Ascending aorta (tissue), 2 donors: ENCODE measurements at regions not wholly inside any gene's neighbourhood (a gene's known extent, or its start where the extent isn't known, plus 50 kb on each side); places are given as distances from the start of the nearest gene placed in this dataset.

Experiments used
- DNase-seq, 2 donors: peaks; one replicate each; pipeline ENCODE4 v3.0.0-alpha.2; 2019; ENCODE audit warnings: low spot score in 2 of 2
- H3K27ac ChIP-seq, 2 donors: fragments of 200-600 bp; sonication (generic); one replicate each; pipeline ENCODE4 v1.5.1; 2016 to 2017; ENCODE audit warnings: mild to moderate bottlenecking in 1 of 2
- H3K27me3 ChIP-seq: fragments of 200-600 bp; sonication (generic); one replicate; pipeline ENCODE4 v1.5.1; 2017
- H3K36me3 ChIP-seq, 2 donors: fragments of 200-600 bp; sonication (generic); one replicate each; pipeline ENCODE4 v1.5.1; 2016
- H3K4me1 ChIP-seq, 2 donors: fragments of 200-600 bp; sonication (generic); one replicate each; pipeline ENCODE4 v1.5.1; 2016 to 2017; ENCODE audit warnings: mild to moderate bottlenecking in 1 of 2
- H3K4me3 ChIP-seq, 2 donors: fragments of 200-600 bp; sonication (generic); one replicate each; pipeline ENCODE4 v1.5.1; 2016 to 2017; ENCODE audit warnings: mild to moderate bottlenecking in 1 of 2
- H3K9me3 ChIP-seq, 2 donors: fragments of 200-600 bp; sonication (generic); one replicate each; pipeline ENCODE4 v1.5.1; 2016
- CTCF ChIP-seq, 3 experiments: fragments of 200-600 bp in 2 of 3; fragments of 450-650 bp in 1 of 3; sonication (generic) in 2 of 3; IDR thresholded peaks; one replicate each; pipeline ENCODE4 v1.5.1; 2016 to 2019; ENCODE audit warnings: antibody characterized with exemption in 3 of 3, mild to moderate bottlenecking in 1 of 3, moderate library complexity in 1 of 3
- intact Hi-C: fragments of 100-400 bp; cut with DNase I; formaldehyde crosslinking; loops from one replicate; pipeline ENCODE4 v1.15.1; 2023

GRCh38 chr15:70308735-70309434 lies 211.2 kb upstream of the TLE3 start:
- no peaks in the 10 kb centered on the region for H3K4me1 ChIP-seq
- H3K4me3 ChIP-seq = no peak overlapping the region
- no peak for DNase-seq

GRCh38 chr15:70308011-70308734 lies 210.5 kb upstream of the TLE3 start:
- no peak overlapping the region for H3K4me3 ChIP-seq
- H3K36me3 ChIP-seq = no peaks in the 10 kb centered on the region
- DNase-seq = no peak
- intact Hi-C loops = no loop called here
- H3K4me1 ChIP-seq = no peaks in the 10 kb centered on the region
- no peak overlapping the region for H3K27ac ChIP-seq
- H3K9me3 ChIP-seq = no peaks in the 10 kb centered on the region
- H3K27me3 ChIP-seq = no peaks in the 10 kb centered on the region
- TF ChIP-seq CTCF (IDR thresholded peaks at IDR 0.05) = no peak

More at GRCh38 chr15:70308735-70309434, 211.2 kb upstream of the TLE3 start:
- no peaks in the 10 kb centered on the region for H3K9me3 ChIP-seq
- H3K27me3 ChIP-seq = no peaks in the 10 kb centered on the region
- no peak overlapping the region for H3K27ac ChIP-seq
- intact Hi-C loops = no loop called here
- no peaks in the 10 kb centered on the region for H3K36me3 ChIP-seq
- TF ChIP-seq CTCF (IDR thresholded peaks at IDR 0.05) = no peak

GRCh38 chr15:70306582-70306981 lies 208.9 kb upstream of the TLE3 start:
- Histone ChIP-seq H3K4me1 (no peaks in the 10 kb centered on the region), H3K36me3 (no peaks in the 10 kb centered on the region), H3K4me3 (no peak overlapping the region), H3K27ac (no peak overlapping the region), H3K27me3 (no peaks in the 10 kb centered on the region), H3K9me3 (no peaks in the 10 kb centered on the region)
- no peak for TF ChIP-seq CTCF (IDR thresholded peaks at IDR 0.05)
- no peak for DNase-seq
- intact Hi-C loops = no loop called here

GRCh38 chr15:70306081-70306480 lies 208.4 kb upstream of the TLE3 start:
- no peaks in the 10 kb centered on the region for H3K4me1 ChIP-seq
- intact Hi-C loops = no loop called here

GRCh38 chr15:70303981-70304380 lies 206.3 kb upstream of the TLE3 start:
- Histone ChIP-seq H3K4me3 (no peak overlapping the region), H3K27me3 (no peaks in the 10 kb centered on the region), H3K27ac (no peak overlapping the region), H3K4me1 (no peaks in the 10 kb centered on the region), H3K9me3 (no peaks in the 10 kb centered on the region), H3K36me3 (no peaks in the 10 kb centered on the region)
- DNase-seq = no peak
- intact Hi-C loops = no loop called here
- no peak for TF ChIP-seq CTCF (IDR thresholded peaks at IDR 0.05)

More at GRCh38 chr15:70306081-70306480, 208.4 kb upstream of the TLE3 start:
- no peaks in the 10 kb centered on the region for H3K36me3 ChIP-seq
- H3K4me3 ChIP-seq = no peak overlapping the region
- no peaks in the 10 kb centered on the region for H3K9me3 ChIP-seq
- no peak overlapping the region for H3K27ac ChIP-seq
- TF ChIP-seq CTCF (IDR thresholded peaks at IDR 0.05) = no peak
- no peaks in the 10 kb centered on the region for H3K27me3 ChIP-seq
- no peak for DNase-seq
